ENCODE measurements at regions not wholly inside any gene's neighbourhood (a gene's known extent, or its start where the extent isn't known, plus 50 kb on each side); places are given as distances from the start of the nearest gene placed in this dataset.
"Not testable (repeated sequence)": the region's sequence is repeated elsewhere in the genome, so short reads cannot be mapped to it uniquely, and the experiment has no call there.

GRCh38 chr1:184836934-184837895 is 82.6 kb upstream of the EDEM3 start:
- Histone ChIP-seq H3K27me3 (ENCODE audit: control insufficient read depth, insufficient read depth, low read length) (no peaks in the 10 kb centered on the region), H3K4me3 (ENCODE audit: low read depth, low read length) (no peak overlapping the region), H3K9me3 (ENCODE audit: control insufficient read depth, insufficient read depth, low read length) (no peaks in the 10 kb centered on the region), H3K4me1 (ENCODE audit: control insufficient read depth, insufficient read depth, low read length) (no peaks in the 10 kb centered on the region), H3K36me3 (ENCODE audit: control insufficient read depth, insufficient read depth, low read length) (no peaks in the 10 kb centered on the region), H3K27ac (ENCODE audit: low read depth, low read length) (no peak overlapping the region)
- 67% methylated on average over 3 of the region's 6 CpGs for WGBS (ENCODE audit: insufficient coverage)
- no peak for DNase-seq (ENCODE audit: low read depth in 4 of 6, low spot score in 6 of 6)

GRCh38 chr1:184836141-184836540 is 81.5 kb upstream of the EDEM3 start:
- no CpG with 5 or more reads among the region's 1 CpG for WGBS (ENCODE audit: insufficient coverage)

GRCh38 chr1:184833994-184834393 is 79.3 kb upstream of the EDEM3 start:
- not testable (repeated sequence) for H3K36me3 ChIP-seq (ENCODE audit: control insufficient read depth, insufficient read depth, low read length); H3K4me1 ChIP-seq (ENCODE audit: control insufficient read depth, insufficient read depth, low read length); H3K27me3 ChIP-seq (ENCODE audit: control insufficient read depth, insufficient read depth, low read length); H3K9me3 ChIP-seq (ENCODE audit: control insufficient read depth, insufficient read depth, low read length); DNase-seq (ENCODE audit: low read depth in 4 of 6, low spot score in 6 of 6); H3K27ac ChIP-seq (ENCODE audit: low read depth, low read length); H3K4me3 ChIP-seq (ENCODE audit: low read depth, low read length)

More at GRCh38 chr1:184836141-184836540, 81.5 kb upstream of the EDEM3 start:
- Histone ChIP-seq H3K27ac (ENCODE audit: low read depth, low read length) (no peak overlapping the region), H3K4me3 (ENCODE audit: low read depth, low read length) (no peak overlapping the region), H3K27me3 (ENCODE audit: control insufficient read depth, insufficient read depth, low read length) (no peaks in the 10 kb centered on the region), H3K4me1 (ENCODE audit: control insufficient read depth, insufficient read depth, low read length) (no peaks in the 10 kb centered on the region), H3K9me3 (ENCODE audit: control insufficient read depth, insufficient read depth, low read length) (no peaks in the 10 kb centered on the region), H3K36me3 (ENCODE audit: control insufficient read depth, insufficient read depth, low read length) (no peaks in the 10 kb centered on the region)
- no peak for DNase-seq (ENCODE audit: low read depth in 4 of 6, low spot score in 6 of 6)

GRCh38 chr1:184832517-184832916 is 77.9 kb upstream of the EDEM3 start:
- DNase-seq (ENCODE audit: low read depth in 4 of 6, low spot score in 6 of 6), result no peak
- no peak overlapping the region for H3K4me3 ChIP-seq (ENCODE audit: low read depth, low read length)
- no peaks in the 10 kb centered on the region for H3K9me3 ChIP-seq (ENCODE audit: control insufficient read depth, insufficient read depth, low read length)
- WGBS (ENCODE audit: insufficient coverage), result no CpG with 5 or more reads among the region's 3 CpGs
- H3K27me3 ChIP-seq (ENCODE audit: control insufficient read depth, insufficient read depth, low read length), result no peaks in the 10 kb centered on the region
- no peaks in the 10 kb centered on the region for H3K4me1 ChIP-seq (ENCODE audit: control insufficient read depth, insufficient read depth, low read length)
- H3K27ac ChIP-seq (ENCODE audit: low read depth, low read length), result no peak overlapping the region
- no peaks in the 10 kb centered on the region for H3K36me3 ChIP-seq (ENCODE audit: control insufficient read depth, insufficient read depth, low read length)

GRCh38 chr1:184829496-184829895 is 74.8 kb upstream of the EDEM3 start:
- not testable (repeated sequence) for H3K27ac ChIP-seq (ENCODE audit: low read depth, low read length); DNase-seq (ENCODE audit: low read depth in 4 of 6, low spot score in 6 of 6); H3K9me3 ChIP-seq (ENCODE audit: control insufficient read depth, insufficient read depth, low read length); H3K4me1 ChIP-seq (ENCODE audit: control insufficient read depth, insufficient read depth, low read length); H3K27me3 ChIP-seq (ENCODE audit: control insufficient read depth, insufficient read depth, low read length); H3K4me3 ChIP-seq (ENCODE audit: low read depth, low read length); H3K36me3 ChIP-seq (ENCODE audit: control insufficient read depth, insufficient read depth, low read length)
- WGBS (ENCODE audit: insufficient coverage), result 98% methylated on average over 5 of the region's 6 CpGs

- Histone ChIP-seq H3K27me3 (ENCODE audit: control insufficient read depth, insufficient read depth, low read length) (no peaks in the 10 kb centered on the region), H3K27ac (ENCODE audit: low read depth, low read length) (no peak overlapping the region), H3K4me3 (ENCODE audit: low read depth, low read length) (no peak overlapping the region), H3K36me3 (ENCODE audit: control insufficient read depth, insufficient read depth, low read length) (no peaks in the 10 kb centered on the region), H3K4me1 (ENCODE audit: control insufficient read depth, insufficient read depth, low read length) (no peaks in the 10 kb centered on the region), H3K9me3 (ENCODE audit: control insufficient read depth, insufficient read depth, low read length) (no peaks in the 10 kb centered on the region)
- DNase-seq (ENCODE audit: low read depth in 4 of 6, low spot score in 6 of 6), result no peak
- WGBS (ENCODE audit: insufficient coverage), result no CpG with 5 or more reads among the region's 2 CpGs
These were observed 73.7 kb upstream of the EDEM3 start for GRCh38 chr1:184828369-184828717.

- Histone ChIP-seq H3K36me3 (ENCODE audit: control insufficient read depth, insufficient read depth, low read length) (no peaks in the 10 kb centered on the region), H3K27me3 (ENCODE audit: control insufficient read depth, insufficient read depth, low read length) (no peaks in the 10 kb centered on the region), H3K4me1 (ENCODE audit: control insufficient read depth, insufficient read depth, low read length) (no peaks in the 10 kb centered on the region), H3K27ac (ENCODE audit: low read depth, low read length) (peak overlapping the region; percentile 1), H3K9me3 (ENCODE audit: control insufficient read depth, insufficient read depth, low read length) (no peaks in the 10 kb centered on the region), H3K4me3 (ENCODE audit: low read depth, low read length) (no peak overlapping the region)
- 60% methylated on average over 2 of the region's 8 CpGs for whole genome bisulfite sequencing (ENCODE audit: insufficient coverage)
- peak in 2 of 6 donors; percentile 8 to 42 for DNase-seq (ENCODE audit: low read depth in 4 of 6, low spot score in 6 of 6)
These were observed 73.1 kb upstream of the EDEM3 start for GRCh38 chr1:184827600-184828368.

GRCh38 chr1:184826001-184826400 is 71.3 kb upstream of the EDEM3 start:
- H3K4me1 ChIP-seq (ENCODE audit: control insufficient read depth, insufficient read depth, low read length), result no peaks in the 10 kb centered on the region
- no peak overlapping the region for H3K27ac ChIP-seq (ENCODE audit: low read depth, low read length)
- WGBS (ENCODE audit: insufficient coverage), result 84% methylated on average over 5 of the region's 5 CpGs

GRCh38 chr1:184825571-184825970 is 70.9 kb upstream of the EDEM3 start:
- no CpG with 5 or more reads among the region's 1 CpG for WGBS (ENCODE audit: insufficient coverage)
- no peaks in the 10 kb centered on the region for H3K36me3 ChIP-seq (ENCODE audit: control insufficient read depth, insufficient read depth, low read length)
- no peaks in the 10 kb centered on the region for H3K4me1 ChIP-seq (ENCODE audit: control insufficient read depth, insufficient read depth, low read length)
- H3K27ac ChIP-seq (ENCODE audit: low read depth, low read length), result no peak overlapping the region
- H3K4me3 ChIP-seq (ENCODE audit: low read depth, low read length), result no peak overlapping the region
- no peaks in the 10 kb centered on the region for H3K9me3 ChIP-seq (ENCODE audit: control insufficient read depth, insufficient read depth, low read length)
- DNase-seq (ENCODE audit: low read depth in 4 of 6, low spot score in 6 of 6), result no peak
- H3K27me3 ChIP-seq (ENCODE audit: control insufficient read depth, insufficient read depth, low read length), result no peaks in the 10 kb centered on the region

More at GRCh38 chr1:184826001-184826400, 71.3 kb upstream of the EDEM3 start:
- Histone ChIP-seq H3K27me3 (ENCODE audit: control insufficient read depth, insufficient read depth, low read length) (no peaks in the 10 kb centered on the region), H3K4me3 (ENCODE audit: low read depth, low read length) (no peak overlapping the region), H3K36me3 (ENCODE audit: control insufficient read depth, insufficient read depth, low read length) (no peaks in the 10 kb centered on the region), H3K9me3 (ENCODE audit: control insufficient read depth, insufficient read depth, low read length) (no peaks in the 10 kb centered on the region)
- no peak for DNase-seq (ENCODE audit: low read depth in 4 of 6, low spot score in 6 of 6)

All from spinal cord (tissue), 9 donors.